IgD-negative memory B cell (primary cell): ENCODE measurements at regions not wholly inside any gene's neighbourhood (a gene's known extent, or its start where the extent isn't known, plus 50 kb on each side); places are given as distances from the start of the nearest gene placed in this dataset.

Experiments
- H3K27ac Mint-ChIP-seq, 3 donors: one replicate each; pipeline ENCODE4 v1.8.0; 2020 to 2022; ENCODE audit warnings: mild to moderate bottlenecking in 3 of 3, mixed read lengths in 3 of 3, moderate library complexity in 1 of 3
- H3K27me3 Mint-ChIP-seq: one replicate; pipeline ENCODE4 v1.8.0; 2021; ENCODE audit warnings: mixed read lengths
- H3K36me3 Mint-ChIP-seq: one replicate; pipeline ENCODE4 v1.8.0; 2020; ENCODE audit warnings: mild to moderate bottlenecking, mixed read lengths
- H3K4me1 Mint-ChIP-seq, 3 donors: one replicate each; pipeline ENCODE4 v1.8.0; 2020 to 2022; ENCODE audit warnings: mixed read lengths in 3 of 3, mild to moderate bottlenecking in 1 of 3
- H3K4me3 Mint-ChIP-seq, 4 donors: one replicate each; pipeline ENCODE4 v1.8.0; 2020 to 2022; ENCODE audit warnings: mild to moderate bottlenecking in 4 of 4, mixed read lengths in 4 of 4, moderate library complexity in 3 of 4
- H3K9me3 Mint-ChIP-seq, 3 donors: one replicate each; pipeline ENCODE4 v1.8.0; 2020 to 2021; ENCODE audit warnings: mixed read lengths in 3 of 3, mild to moderate bottlenecking in 1 of 3

DNA sequence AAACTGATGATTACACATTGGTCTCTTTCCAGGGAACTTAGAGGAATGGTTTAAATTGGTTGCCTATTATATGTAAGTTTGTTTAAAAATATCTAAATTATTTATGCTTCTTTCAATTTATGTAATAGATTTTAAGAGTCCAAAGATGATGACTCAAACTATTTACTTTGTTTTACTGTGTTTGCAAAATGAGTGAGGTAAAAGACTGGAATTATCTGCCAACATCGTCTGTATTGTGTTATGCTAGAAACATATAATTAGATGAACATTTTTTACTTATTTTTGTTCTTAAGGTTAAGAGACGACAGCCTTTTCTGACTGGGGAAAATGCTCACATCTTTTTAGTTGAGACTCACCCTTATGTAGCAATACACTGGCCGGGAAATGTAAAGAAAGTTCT, 51.1 kb upstream of the SYTL5 start:
- Mint-ChIP-seq H3K4me1 (no peaks in the 10 kb centered on the region), H3K4me3 (no peak overlapping the region), H3K9me3 (no peaks in the 10 kb centered on the region), H3K36me3 (no peaks in the 10 kb centered on the region), H3K27ac (no peak overlapping the region), H3K27me3 (no peaks in the 10 kb centered on the region)

DNA sequence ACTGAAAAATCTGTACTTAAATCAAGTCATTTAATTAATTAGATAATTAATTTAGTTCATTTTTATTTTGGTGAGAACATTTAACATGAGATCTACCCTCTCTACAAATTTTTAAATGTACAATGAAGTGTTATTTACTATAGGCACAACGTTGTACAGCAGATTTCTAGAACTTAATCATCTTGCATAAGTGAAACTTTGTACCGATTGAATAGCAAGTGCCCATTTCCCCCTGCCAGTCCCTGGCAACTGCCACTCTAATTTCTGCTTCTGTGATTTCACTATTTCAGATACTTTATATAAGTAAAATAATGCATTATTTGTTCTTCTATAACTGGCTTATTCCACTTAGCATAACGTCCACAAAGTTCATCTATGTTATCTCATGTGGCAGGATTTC, 50.1 kb upstream of the SYTL5 start:
- Mint-ChIP-seq H3K4me1 (no peaks in the 10 kb centered on the region), H3K27ac (no peak overlapping the region), H3K9me3 (no peaks in the 10 kb centered on the region), H3K36me3 (no peaks in the 10 kb centered on the region), H3K27me3 (no peaks in the 10 kb centered on the region), H3K4me3 (no peak overlapping the region)
